ENCODE measurements at regions not wholly inside any gene's neighbourhood (a gene's known extent, or its start where the extent isn't known, plus 50 kb on each side); places are given as distances from the start of the nearest gene placed in this dataset.

DNA sequence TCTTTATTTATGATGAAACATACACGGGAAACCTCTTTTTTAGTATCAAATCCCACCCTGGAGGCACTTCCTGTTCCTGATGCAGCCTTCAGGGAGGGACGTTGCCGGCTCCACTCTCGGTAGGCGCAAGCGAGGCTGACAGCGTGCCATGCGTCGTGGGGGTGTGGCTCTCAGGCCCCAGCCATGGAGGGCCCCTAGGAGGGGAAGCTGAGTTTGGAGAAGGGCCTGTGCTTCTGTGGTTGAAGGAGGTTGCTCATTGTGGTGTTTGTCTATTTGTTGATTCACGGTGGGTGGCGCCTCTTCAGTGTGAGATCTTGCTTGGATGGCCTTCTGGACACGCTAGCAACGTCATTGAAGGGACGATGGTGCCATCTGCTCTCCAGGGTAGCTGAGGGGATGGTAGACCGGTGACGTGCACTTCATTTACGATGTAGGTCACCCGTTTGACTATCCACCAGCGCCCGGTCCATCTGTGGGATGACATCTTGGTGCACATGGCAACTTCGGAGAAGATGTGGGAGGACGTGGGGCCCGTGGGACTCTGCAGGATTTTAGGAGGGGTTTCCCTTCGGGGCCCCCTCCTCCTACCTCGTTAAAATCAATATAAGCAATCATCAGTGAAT is 126.3 kb upstream of the RTL1 start:
- TF ChIP-seq, protein P1, sequence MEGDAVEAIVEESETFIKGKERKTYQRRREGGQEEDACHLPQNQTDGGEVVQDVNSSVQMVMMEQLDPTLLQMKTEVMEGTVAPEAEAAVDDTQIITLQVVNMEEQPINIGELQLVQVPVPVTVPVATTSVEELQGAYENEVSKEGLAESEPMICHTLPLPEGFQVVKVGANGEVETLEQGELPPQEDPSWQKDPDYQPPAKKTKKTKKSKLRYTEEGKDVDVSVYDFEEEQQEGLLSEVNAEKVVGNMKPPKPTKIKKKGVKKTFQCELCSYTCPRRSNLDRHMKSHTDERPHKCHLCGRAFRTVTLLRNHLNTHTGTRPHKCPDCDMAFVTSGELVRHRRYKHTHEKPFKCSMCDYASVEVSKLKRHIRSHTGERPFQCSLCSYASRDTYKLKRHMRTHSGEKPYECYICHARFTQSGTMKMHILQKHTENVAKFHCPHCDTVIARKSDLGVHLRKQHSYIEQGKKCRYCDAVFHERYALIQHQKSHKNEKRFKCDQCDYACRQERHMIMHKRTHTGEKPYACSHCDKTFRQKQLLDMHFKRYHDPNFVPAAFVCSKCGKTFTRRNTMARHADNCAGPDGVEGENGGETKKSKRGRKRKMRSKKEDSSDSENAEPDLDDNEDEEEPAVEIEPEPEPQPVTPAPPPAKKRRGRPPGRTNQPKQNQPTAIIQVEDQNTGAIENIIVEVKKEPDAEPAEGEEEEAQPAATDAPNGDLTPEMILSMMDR (conservative IDR thresholded peaks at IDR 0.05; ENCODE audit: low read depth, low read length): no peak
- TF ChIP-seq POLR2A (IDR thresholded peaks at IDR 0.05; ENCODE audit: low read depth, low read length) (no peak), MXI1 (IDR thresholded peaks at IDR 0.05; ENCODE audit: borderline replicate concordance, low read depth, low read length) (no peak), RFX5 (IDR thresholded peaks at IDR 0.05; ENCODE audit: low read depth, low read length) (no peak), MAFK (IDR thresholded peaks at IDR 0.05; ENCODE audit: low read depth, low read length) (no peak), BHLHE40 (IDR thresholded peaks at IDR 0.05; ENCODE audit: low read depth, low read length) (no peak), SMC3 (IDR thresholded peaks at IDR 0.05; ENCODE audit: low read depth, low read length) (no peak), NFE2L2 (IDR thresholded peaks at IDR 0.05; ENCODE audit: low read depth, low read length) (no peak)
